H1 (cell line): ENCODE measurements at regions not wholly inside any gene's neighbourhood (a gene's known extent, or its start where the extent isn't known, plus 50 kb on each side); places are given as distances from the start of the nearest gene placed in this dataset.

Experiments
- POLR2AphosphoS5 ChIP-seq: IDR thresholded peaks from 2 replicates; pipeline ENCODE4 v1.6.1; 2011; ENCODE audit warnings: low read depth, low read length
- POU5F1 ChIP-seq: IDR thresholded peaks from 2 replicates; pipeline ENCODE4 v1.6.1; 2011; ENCODE audit warnings: low read depth, mild to moderate bottlenecking, low read length, moderate library complexity
- RAD21 ChIP-seq, 2 experiments: IDR thresholded peaks in 1 of 2; conservative IDR thresholded peaks in 1 of 2; 2 replicates each; pipeline ENCODE4 v1.6.1; 2011; ENCODE audit warnings: low read depth in 2 of 2, low read length in 2 of 2, improper control_type of control experiment in 1 of 2, inconsistent platforms in 1 of 2, mild to moderate bottlenecking in 1 of 2, moderate library complexity in 1 of 2
- RBBP5 ChIP-seq: IDR thresholded peaks from 2 replicates; pipeline ENCODE4 v1.7.1; 2012; ENCODE audit warnings: low read depth, mild to moderate bottlenecking, inconsistent platforms, low read length, moderate library complexity, borderline replicate concordance
- SP2 ChIP-seq: IDR thresholded peaks from 2 replicates; pipeline ENCODE4 v1.6.1; 2012; ENCODE audit warnings: mild to moderate bottlenecking, low read length, inconsistent platforms

- TF ChIP-seq POLR2AphosphoS5 (no peak), POU5F1 (no peak), SP2 (no peak), RBBP5 (no peak), RAD21 (IDR thresholded peaks at IDR 0.05 in 1 of 2, conservative IDR thresholded peaks at IDR 0.05 in 1 of 2; ENCODE audit: low read depth in 2 of 2, low read length in 2 of 2) (no peak)
Observed at GRCh38 chr12:29980304-29980703, 196.6 kb upstream of the TMTC1 start (continued).
